Renal cortical epithelial cell (primary cell): ENCODE measurements at regions not wholly inside any gene's neighbourhood (a gene's known extent, or its start where the extent isn't known, plus 50 kb on each side); places are given as distances from the start of the nearest gene placed in this dataset.
A peak's percentile ranks its signal among the peaks of the same experiment; 100 is the strongest.

ENCODE experiments used
- DNase-seq: peaks from one replicate; pipeline ENCODE4 v3.0.0-alpha.2; 2011; ENCODE audit warnings: low read depth

DNA sequence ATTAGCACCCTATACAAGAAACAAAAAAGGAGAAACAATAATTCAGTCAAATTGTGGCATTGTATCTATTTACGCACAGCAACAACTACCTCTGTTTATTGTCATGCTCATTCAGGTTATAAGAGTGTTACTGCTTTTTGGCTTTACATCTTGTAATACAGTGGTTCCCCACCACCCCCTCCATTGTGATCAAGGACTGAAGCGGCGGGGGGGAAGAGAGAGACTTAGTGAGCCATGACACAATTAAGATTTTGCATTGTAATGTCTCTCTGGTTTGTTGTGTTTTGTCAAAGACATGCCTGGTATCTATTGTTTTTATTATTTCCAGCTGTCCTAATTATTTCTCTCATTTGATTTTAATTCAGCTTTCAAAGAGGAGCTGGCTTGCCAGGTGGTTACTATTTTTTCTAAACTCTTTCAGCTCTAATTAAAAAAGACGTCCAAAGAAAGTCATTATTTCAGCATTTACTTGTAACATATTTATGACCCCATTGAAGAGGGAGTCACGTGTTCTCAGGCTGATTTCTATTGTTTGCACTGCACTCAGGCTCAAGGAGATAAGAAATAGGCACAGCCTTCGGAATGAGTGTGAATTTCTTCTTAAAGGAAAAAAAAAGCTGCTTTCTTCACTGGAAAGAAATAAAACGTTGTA, 234.4 kb upstream of the TBL1XR1 start:
- no peak for DNase-seq

- no peak for DNase-seq
Observed at GRCh38 chr3:177435301-177435700, 238.0 kb upstream of the TBL1XR1 start.

DNA sequence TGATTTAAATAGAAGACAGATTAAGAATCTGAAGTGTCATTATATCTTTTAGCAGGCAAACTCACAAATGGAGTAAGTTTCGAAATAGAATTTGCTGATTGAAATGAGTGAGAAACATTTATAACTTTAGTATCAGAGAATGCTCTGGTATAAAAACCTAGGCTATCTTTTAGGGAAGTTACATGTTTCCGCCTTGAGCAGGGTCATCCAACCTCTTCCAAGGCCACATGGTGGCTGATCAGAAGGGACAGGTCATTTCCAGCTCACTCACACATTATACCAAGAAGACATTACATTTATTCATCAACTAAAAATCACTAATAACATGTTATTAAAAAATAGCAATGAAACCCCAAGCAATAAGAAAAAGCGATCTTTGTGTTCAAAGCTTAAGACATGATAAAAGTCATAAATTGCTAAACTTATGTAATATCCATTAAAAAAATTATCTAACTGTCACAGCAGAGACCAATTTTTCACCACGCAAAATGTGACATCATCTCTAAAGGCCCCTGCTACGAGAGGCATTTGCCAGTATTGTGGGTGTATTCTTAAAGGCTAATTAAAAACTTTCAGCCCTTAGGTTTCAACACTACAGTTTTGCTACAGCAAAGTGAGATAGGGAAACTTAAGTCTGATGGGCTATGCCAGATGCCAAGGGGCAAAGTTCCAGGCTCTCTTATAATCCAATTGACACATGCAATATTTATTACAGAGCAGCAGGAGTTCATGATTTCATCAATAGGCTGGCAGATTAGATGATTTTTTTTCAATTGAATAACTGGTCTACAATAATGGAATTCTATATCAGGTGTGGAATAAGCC, 240.4 kb upstream of the TBL1XR1 start:
- DNase-seq = no peak

DNA sequence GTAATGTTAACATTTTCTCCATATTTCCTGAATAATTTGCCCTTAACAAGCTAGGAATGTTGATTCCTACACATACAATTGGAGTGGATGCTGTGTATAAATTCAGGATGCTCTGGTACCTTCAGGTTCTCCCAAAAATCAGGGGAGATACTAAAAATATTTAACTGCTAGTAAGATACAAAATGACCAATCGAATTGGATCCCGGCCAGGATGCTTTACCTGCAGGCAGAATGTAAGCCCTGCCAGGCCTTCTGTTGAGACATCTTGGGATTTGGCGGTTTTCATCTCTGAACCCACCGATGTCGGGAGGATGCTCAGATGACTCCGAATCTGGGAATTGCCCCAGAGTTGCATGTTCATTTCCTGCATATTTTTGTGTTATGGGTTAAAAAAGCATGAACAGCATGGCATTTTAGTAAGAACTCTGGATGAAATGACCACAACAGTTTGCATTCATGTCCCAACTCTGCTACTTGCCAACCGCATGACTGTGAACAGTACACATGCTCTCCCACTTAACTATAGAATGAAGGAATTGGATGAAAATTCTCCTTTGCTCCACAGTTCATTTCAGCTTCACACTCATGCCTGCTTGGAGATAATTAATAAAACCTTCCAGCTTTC, 241.4 kb upstream of the TBL1XR1 start:
- no peak for DNase-seq

DNA sequence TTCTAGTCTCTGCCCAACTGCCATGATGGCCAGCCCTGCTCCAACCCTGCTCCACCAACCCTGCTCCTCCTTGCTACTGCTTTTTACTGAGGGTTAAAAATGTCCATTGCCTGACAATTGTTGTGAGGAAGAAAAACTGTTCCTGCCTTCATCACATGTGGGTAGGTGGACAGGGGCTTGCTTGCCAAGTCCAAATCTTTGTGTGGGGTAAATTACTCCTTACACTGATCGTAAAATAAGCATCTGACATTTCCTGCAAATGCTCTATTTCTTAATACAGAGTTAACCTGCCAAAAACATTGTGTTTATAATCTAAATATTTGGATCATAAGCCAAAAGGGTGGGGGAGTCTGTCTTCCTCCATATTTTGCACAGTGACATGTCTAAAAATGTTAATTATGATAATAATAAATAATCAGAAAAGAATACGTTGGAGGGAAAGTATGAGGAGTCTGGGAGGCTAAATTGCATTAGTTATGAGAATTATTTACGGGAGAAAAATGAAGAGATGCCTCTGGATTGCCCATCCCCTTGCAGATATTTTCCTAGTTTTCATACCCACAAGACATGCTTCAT, 242.5 kb upstream of the TBL1XR1 start:
- DNase-seq = no peak

- DNase-seq = no peak
Observed at GRCh38 chr3:177440456-177441104, 243.3 kb upstream of the TBL1XR1 start.

- DNase-seq = no peak
Observed at GRCh38 chr3:177441276-177441812, 244.1 kb upstream of the TBL1XR1 start.

GRCh38 chr3:177441813-177442646, 244.7 kb upstream of the TBL1XR1 start:
- DNase-seq = no peak

GRCh38 chr3:177443469-177443868, 246.2 kb upstream of the TBL1XR1 start:
- peak; percentile 85 for DNase-seq

- DNase-seq = no peak
Observed at GRCh38 chr3:177444696-177445095, 247.4 kb upstream of the TBL1XR1 start.

DNA sequence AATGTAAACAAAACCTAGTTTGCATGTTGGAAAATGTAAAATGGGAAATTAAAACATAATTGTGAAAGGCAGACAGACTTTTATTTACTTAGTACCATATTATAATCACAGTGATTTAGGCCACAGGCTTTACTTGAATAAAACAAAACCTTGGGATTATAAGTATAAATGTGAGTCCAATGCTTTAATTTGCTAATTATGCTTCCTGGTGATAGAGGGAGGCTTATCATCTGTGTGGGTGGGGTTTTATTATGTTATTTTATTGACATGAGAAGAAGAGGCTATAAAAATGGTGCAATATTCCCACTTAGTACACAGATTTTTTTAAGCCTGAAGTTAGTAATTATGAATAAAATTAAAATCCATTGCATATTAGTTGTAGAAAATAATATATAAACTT, 248.3 kb upstream of the TBL1XR1 start:
- no peak for DNase-seq

DNA sequence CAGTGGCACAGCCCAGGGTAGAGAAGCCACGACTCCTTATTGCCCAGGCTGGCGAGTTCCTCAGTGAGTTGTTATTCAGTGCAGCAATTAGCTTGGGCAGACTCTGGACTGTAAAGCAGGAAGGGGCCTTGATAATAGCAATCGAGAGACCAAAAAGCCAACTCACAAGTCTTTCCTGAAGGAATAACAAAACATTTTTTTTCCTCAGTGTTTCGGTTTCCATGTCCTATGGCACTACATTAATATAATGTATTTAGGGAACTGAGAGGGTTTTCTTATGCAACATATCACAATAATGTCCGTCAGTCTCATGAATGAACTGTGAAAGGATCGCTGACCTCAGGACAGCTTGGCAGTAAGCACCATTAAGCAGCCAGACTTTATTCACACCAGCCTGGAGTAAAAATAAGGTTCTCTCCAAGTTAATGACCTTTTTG, 248.9 kb upstream of the TBL1XR1 start:
- DNase-seq = peak; percentile 42

DNA sequence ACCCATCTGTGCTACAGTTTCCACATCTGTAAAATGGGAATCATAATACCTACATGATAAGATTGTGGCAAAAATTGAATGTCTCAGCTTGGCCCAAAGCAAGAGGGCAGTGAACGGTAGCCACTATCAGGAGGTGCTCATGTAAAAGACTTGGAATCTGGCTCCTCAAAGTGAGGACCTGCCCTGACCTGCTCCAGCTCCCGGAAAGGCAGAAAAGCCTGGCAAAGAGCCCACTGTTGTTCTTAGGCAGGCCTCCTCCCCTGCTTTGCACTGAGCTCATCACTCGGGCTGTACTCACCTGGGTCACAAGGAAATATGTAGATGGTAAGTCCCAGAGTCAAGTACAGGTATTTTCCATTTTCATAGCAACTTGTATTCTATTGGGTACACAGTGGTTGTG, 250.7 kb upstream of the TBL1XR1 start:
- peak; percentile 80 for DNase-seq

- DNase-seq = no peak
Observed at GRCh38 chr3:177448987-177449359, 251.7 kb upstream of the TBL1XR1 start.

DNA sequence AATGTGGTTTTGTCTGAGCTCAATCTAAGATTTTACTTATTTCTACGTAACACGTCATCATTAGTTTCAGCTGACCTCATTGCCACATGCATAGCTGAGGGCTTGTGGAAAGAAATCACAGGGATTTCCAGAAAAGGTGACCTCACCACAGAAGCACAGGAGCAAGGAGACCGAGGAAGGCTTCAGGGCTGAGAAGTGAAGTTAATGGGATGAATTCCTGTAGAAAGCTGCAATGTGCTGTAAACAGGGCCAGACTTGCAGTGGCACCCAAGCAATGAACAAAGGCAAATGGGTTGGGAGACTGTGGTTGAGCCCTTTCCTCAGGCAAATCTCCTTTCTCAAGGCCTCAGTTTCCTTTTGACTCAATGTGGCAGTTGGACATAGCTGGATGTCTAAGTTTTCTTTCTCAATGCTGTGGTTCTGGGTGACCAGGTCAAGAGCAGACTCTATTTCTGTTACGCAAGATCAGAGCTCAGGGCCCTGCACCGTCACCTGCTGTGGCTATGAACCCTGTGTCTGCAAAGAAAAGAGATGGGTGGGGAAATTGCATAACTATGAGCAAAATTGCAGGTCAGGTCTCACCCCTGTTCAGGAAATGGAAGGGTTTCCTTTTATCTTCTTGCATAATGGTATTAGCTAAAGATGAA, 252.2 kb upstream of the TBL1XR1 start:
- peak; percentile 99 for DNase-seq

DNA sequence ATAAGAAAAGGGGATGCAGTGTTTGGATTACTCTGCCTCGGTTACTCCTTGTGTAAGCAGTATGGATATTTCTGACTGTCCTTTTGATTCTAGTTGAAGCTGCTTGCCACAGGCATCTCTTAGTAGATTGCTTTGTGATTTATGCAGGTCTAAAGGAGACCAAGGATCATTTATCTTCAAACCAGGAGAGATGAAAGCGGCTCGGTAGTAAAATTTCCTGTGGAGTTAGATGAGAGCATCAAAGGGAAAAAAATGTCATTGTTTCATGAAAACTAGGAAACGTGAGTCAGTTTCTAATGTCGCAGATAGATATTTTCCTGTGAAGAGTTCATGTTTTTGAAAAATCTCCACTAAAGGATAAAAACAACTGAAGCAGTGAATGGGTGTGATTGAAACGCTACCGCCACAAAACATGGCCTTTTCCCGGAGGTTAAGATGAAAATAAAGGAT, 254.0 kb upstream of the TBL1XR1 start:
- DNase-seq = no peak

DNA sequence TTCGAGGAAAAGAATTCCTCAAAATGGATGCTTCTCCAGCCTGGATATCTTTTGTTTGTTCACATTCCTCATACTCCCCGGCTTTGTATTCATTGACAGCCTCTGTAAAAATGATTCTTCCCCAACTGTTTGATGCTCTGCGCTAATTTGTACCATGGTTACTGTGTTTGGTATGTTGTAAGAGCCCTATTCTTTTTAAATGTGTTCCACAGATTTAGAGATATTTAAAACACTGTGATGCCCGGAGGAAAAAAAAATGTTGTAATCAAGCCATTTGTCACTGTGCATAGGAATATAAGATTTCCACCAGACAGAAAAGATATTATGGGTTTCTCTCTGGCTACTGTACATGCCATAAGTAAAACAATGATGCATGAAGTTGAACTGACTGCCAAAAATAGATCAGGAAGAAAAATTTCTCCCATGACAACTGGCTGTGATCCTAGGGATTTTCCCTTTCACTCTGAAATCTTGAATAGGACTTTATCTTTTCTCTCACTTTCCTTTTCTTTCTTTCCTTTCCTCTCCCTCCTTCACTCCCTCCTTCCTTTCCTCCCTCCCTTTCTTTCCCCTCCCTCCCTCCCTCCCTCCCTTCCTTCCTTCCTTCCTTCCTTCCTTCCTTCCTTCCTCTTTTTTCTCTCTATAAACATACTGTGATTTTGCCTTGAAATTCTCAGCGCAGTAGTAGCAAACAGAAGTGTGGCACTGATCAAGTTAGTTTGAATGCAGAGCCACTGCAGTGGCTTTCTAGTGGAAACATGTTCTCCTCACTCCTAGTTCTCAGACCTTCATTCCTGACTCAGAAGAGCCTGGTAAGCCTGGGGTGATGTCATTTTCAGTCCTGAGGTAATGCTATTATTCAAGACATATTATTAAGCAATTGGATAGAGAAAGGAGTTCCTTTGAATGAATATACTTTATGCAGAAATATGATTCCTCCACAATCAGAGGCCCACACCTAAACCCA, 254.9 kb upstream of the TBL1XR1 start:
- DNase-seq = peak; percentile 92

DNA sequence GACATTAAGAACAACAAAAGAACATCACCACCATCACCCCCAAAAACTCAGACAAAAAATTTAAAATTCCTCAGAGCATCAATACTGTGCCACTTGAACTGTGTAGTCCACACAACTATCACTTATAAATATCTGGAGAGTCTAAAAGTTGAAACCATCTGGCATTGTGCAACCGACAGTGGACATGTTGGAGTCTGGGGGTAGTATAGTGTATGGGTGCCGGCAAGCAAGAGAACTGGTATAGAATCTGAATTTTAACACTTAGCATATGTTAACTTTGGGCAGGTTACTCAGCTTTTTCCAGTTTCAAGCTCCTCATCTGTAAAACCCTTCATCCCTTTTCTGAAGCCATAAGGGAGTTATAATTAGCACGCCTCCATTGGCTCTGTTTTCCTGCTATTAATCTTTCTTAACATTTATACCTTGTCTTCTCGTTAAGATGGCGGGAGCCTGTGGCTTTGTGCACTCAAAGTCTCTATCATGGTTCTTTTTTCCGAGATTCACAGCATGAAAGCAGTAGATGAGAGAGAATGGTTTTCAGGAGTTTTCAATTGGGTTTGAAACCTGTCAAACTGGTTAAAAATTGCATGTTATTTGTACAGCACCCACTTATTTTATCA, 255.7 kb upstream of the TBL1XR1 start:
- DNase-seq = no peak

- DNase-seq = no peak
Observed at GRCh38 chr3:177453451-177453844, 256.2 kb upstream of the TBL1XR1 start.
